SU-DHL-6 (cell line): ENCODE measurements at regions not wholly inside any gene's neighbourhood (a gene's known extent, or its start where the extent isn't known, plus 50 kb on each side); places are given as distances from the start of the nearest gene placed in this dataset.
"Not testable (repeated sequence)": the region's sequence is repeated elsewhere in the genome, so short reads cannot be mapped to it uniquely, and the experiment has no call there.

ENCODE experiments used
- CTCF ChIP-seq: fragments of 200-600 bp; sonication (generic); IDR thresholded peaks from one replicate; pipeline ENCODE4 v1.5.1; 2017; ENCODE audit warnings: antibody characterized with exemption, mild to moderate bottlenecking, low read length, moderate library complexity; ENCODE audit not compliant: insufficient read depth, poor library complexity, severe bottlenecking
- EZH2phosphoT487 ChIP-seq: fragments of 200-600 bp; sonication (generic), shearing (Covaris generic); conservative IDR thresholded peaks from 2 replicates; pipeline ENCODE4 v1.6.1; 2018; ENCODE audit warnings: mild to moderate bottlenecking, antibody characterized with exemption, low read length, moderate library complexity, mixed read lengths

GRCh38 chr5:136735611-136736010 lies 370.3 kb upstream of the TRPC7 start:
- TF ChIP-seq CTCF, EZH2phosphoT487: not testable (repeated sequence)
